SJSA1 (cell line): ENCODE measurements at regions not wholly inside any gene's neighbourhood (a gene's known extent, or its start where the extent isn't known, plus 50 kb on each side); places are given as distances from the start of the nearest gene placed in this dataset.
"Not testable (repeated sequence)": the region's sequence is repeated elsewhere in the genome, so short reads cannot be mapped to it uniquely, and the experiment has no call there.

Experiments
- DNase-seq, 2 experiments: peaks; one replicate each; pipeline ENCODE4 v3.0.0-alpha.2; 2015 to 2020; ENCODE audit warnings: low spot score in 2 of 2, low read depth in 1 of 2
- H3K27ac ChIP-seq: fragments of 250-450 bp; sonication (Bioruptor Pico); 2 replicates; pipeline ENCODE4 v1.5.1; 2020; ENCODE audit warnings: mild to moderate bottlenecking, moderate library complexity
- H3K27me3 ChIP-seq: fragments of 250-450 bp; sonication (Bioruptor Pico); replicated peaks from 2 replicates; pipeline ENCODE4 v1.5.1; 2020; ENCODE audit warnings: mild to moderate bottlenecking, moderate library complexity
- H3K36me3 ChIP-seq: fragments of 250-450 bp; sonication (Bioruptor Pico); 2 replicates; pipeline ENCODE4 v1.5.1; 2020; ENCODE audit warnings: mild to moderate bottlenecking
- H3K4me1 ChIP-seq: fragments of 250-450 bp; sonication (Bioruptor Pico); replicated peaks from 2 replicates; pipeline ENCODE4 v1.6.1; 2021; ENCODE audit warnings: mild to moderate bottlenecking
- H3K4me3 ChIP-seq: fragments of 250-450 bp; sonication (Bioruptor Pico); 2 replicates; pipeline ENCODE4 v1.5.1; 2020; ENCODE audit warnings: mild to moderate bottlenecking
- H3K9me3 ChIP-seq: fragments of 250-450 bp; sonication (Bioruptor Pico); replicated peaks from 2 replicates; pipeline ENCODE4 v1.5.1; 2020; ENCODE audit warnings: mild to moderate bottlenecking

DNA sequence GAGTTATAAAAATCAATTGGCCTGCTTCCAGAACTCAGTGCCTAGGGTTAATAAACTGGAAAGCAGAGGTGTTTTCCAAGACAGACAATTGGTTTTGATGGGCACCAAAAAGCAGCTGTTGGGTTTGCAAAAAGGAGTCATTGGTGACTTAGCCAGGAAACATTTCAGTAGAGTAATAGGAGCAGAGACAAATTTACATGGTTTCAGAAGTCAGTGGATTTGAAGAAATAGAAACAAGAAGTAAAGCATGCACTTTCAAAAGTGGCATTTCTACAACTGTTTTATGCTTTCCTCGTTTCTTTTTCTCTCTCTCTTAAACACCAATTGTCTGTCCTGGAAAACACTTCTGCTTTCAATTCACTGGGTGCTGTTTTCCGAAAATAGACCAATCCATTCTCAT lies 87.8 kb downstream of the GLUL start:
- H3K4me3 ChIP-seq = no peak overlapping the region
- DNase-seq = no peak
- H3K27ac ChIP-seq = no peak overlapping the region
- H3K9me3 ChIP-seq = no peaks in the 10 kb centered on the region
- H3K36me3 ChIP-seq = no peaks in the 10 kb centered on the region
- H3K27me3 ChIP-seq = 0 out of 2 replicates have a peak, but pooled peaks cover 3% of the 10 kb centered on the region
- no peaks in the 10 kb centered on the region for H3K4me1 ChIP-seq

DNA sequence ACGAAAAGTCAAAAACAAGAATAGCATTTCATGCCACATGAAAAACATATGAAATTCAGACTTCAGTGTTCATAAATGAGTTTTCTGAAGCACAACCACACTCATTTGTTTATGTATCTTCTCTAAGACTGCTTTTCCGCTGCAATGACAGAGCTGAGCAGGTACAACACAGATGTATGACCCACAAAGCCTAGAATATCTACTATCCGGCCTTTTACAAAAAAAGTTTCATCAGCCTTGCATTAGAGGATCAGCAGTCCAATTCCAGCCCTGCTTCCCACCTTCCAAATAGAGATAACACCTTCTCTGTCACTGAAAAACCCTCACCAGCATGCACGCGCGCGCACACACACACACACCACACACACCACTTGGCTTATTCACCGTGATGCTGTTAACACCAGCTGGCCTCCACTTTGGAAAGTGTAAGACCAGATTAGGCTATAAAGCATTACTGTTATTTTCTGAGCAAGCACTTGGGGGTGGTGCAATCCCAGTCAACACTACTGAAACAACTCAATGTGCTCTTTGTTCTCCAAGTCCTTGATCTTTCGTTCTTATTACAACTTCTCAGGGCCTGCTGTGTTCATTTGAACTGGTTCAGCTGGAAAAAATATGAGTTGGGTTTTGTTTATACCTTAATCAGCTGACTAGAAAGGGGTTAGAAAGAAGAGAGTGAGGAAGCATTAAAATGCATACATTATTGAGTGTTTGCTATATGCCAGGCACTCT lies 90.0 kb downstream of the GLUL start:
- H3K9me3 ChIP-seq = no peaks in the 10 kb centered on the region
- H3K36me3 ChIP-seq = no peaks in the 10 kb centered on the region
- no peak overlapping the region for H3K27ac ChIP-seq
- DNase-seq = no peak
- H3K27me3 ChIP-seq = 0 out of 2 replicates have a peak, but pooled peaks cover 3% of the 10 kb centered on the region
- H3K4me1 ChIP-seq = no peaks in the 10 kb centered on the region
- H3K4me3 ChIP-seq = no peak overlapping the region

DNA sequence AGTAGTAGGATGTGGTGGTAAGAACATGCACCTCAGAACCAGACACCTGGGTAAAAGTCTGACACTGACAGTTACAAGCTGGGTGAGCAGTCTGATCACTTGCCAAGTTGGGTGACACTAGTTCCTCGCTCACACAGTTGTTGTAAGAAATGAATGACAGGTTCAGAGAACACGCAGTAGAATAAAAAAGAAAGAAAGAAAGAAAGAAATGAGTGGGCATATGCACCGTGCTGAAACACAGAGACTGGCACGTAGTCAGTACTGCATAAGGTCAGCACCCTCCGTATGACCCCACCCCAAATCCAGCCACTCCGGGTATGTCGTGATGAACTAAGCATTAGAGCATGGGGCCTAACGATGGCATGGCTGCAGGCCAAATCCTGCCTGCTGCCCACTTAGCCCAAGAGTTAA lies 90.6 kb downstream of the GLUL start:
- DNase-seq = no peak
- Histone ChIP-seq H3K4me3 (no peak overlapping the region), H3K4me1 (no peaks in the 10 kb centered on the region), H3K27ac (no peak overlapping the region), H3K9me3 (no peaks in the 10 kb centered on the region), H3K27me3 (0 out of 2 replicates have a peak, but pooled peaks cover 3% of the 10 kb centered on the region), H3K36me3 (no peaks in the 10 kb centered on the region)

DNA sequence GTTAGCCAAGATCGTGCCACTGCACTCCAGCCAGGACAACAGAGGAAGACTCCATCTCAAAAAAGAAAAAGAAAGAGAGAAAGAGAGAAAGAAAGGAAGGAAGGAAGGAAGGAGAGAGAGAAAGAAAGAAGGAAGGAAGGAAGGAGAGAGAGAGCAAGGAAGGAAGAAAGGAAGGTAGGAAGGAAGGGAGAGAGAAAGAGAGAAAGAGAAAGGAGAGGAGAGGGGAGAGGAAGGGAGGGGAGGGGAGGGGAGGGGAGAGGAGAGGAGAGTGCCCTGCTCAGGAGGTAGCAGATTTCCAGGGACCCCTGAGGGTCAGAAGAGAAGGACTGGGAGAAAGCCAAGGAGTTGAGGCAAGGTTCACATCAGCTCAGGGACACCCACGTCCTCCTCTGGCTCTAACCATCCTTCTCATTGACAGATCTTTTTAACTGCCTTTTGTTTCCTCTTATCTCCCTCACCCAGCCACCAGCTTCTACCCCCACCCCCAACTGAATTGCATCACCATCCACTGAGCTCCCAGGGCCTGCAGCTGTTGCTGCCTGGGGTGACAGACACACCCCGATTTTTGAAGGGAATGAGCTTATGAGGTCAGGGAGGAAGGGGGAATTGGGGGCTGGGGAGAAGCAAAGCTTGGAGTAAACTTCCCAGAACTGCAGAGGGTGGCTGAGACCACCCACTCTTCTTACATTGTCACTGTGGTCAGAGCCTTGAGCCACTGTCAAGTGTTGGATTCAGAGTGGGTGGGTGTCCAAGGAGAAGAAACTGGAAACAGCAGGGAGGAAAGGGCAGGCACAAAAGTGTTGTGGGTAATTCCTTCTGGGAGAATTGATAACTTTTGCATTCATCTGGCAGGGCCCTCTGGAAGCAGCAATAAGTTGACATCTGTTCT lies 91.6 kb downstream of the GLUL start:
- Histone ChIP-seq H3K4me1 (no peaks in the 10 kb centered on the region), H3K36me3 (no peaks in the 10 kb centered on the region), H3K27ac (no peak overlapping the region), H3K9me3 (no peaks in the 10 kb centered on the region), H3K4me3 (no peak overlapping the region), H3K27me3 (no peaks in the 10 kb centered on the region)
- DNase-seq = no peak

DNA sequence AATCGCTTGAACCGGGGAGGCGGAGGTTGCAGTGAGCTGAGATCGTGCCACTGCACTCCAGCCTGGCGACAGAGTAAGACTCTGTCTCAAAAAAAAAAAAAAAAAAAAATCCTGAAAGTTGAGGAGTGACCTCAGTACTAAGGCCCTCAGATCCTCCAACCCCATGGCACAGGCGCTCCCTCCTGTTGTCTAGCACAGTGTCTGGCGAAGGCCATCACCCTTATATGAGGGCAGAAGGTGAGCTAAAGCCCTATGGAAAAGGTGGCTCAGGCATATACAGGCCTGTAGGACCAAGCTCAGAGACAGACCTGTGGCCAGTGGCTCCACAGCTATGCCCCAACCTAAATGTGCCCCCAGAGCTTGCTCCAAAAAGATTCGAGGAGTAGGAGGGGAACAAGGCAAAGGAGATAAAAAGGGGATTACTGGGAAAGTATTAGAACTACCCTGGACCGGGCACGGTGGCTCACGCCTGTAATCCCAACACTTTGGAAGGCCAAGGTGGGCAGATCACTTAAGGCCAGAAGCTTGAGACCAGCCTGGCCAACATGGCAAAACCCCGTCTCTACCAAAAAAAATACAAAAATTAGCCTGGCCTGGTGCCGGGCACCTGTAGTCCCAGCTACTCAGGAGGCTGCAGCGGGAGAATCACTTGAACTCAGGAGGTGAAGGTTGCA lies 92.4 kb downstream of the GLUL start:
- DNase-seq, H3K9me3 ChIP-seq, H3K36me3 ChIP-seq, H3K27ac ChIP-seq, H3K27me3 ChIP-seq, H3K4me3 ChIP-seq, H3K4me1 ChIP-seq: not testable (repeated sequence)

DNA sequence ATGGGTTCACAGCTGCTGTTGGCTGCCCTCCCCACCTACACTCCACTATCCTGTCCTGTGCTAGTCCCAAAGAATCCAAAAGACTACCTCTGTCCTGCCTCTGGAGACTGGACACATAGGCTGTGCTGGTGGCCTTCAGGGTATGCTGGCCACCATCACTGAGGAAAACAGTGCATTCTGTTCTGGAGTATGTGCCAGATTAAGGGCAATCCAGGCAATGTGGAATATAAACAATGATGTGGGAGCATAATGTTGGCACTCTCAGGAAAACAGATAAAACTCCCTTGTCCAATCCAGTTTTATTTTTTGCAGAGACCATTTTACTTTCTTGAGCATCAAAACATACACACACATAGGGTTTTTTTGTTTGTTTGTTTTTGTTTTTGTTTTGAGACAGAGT lies 94.3 kb downstream of the GLUL start:
- H3K4me3 ChIP-seq = no peak overlapping the region
- no peaks in the 10 kb centered on the region for H3K4me1 ChIP-seq
- H3K27ac ChIP-seq = no peak overlapping the region
- no peak for DNase-seq
- H3K27me3 ChIP-seq = no peaks in the 10 kb centered on the region
- no peaks in the 10 kb centered on the region for H3K36me3 ChIP-seq
- no peaks in the 10 kb centered on the region for H3K9me3 ChIP-seq

DNA sequence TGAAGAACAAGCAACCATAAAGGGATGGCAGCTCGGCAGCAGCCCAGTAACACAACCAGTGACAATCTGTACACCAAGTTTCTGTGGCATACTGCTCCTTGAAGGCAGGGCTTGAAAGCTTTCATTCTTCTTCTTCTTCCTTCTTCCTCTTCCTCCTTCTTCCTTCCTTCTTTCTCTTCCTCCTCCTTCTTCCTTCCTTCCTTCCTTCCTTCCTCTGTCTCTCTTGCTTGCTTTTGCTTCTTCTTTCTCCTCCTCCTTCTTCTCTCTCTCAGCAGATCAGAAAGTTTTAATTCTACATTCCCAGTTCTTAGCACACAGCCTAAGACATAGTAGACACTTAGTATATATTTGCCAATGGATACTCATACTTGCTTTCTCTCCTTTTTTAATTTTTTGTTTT lies 95.9 kb downstream of the GLUL start:
- H3K36me3 ChIP-seq = no peaks in the 10 kb centered on the region
- no peak for DNase-seq
- no peaks in the 10 kb centered on the region for H3K27me3 ChIP-seq
- no peaks in the 10 kb centered on the region for H3K9me3 ChIP-seq
- H3K4me3 ChIP-seq = no peak overlapping the region
- H3K4me1 ChIP-seq = peaks cover 1% of the 10 kb centered on the region
- H3K27ac ChIP-seq = no peak overlapping the region

DNA sequence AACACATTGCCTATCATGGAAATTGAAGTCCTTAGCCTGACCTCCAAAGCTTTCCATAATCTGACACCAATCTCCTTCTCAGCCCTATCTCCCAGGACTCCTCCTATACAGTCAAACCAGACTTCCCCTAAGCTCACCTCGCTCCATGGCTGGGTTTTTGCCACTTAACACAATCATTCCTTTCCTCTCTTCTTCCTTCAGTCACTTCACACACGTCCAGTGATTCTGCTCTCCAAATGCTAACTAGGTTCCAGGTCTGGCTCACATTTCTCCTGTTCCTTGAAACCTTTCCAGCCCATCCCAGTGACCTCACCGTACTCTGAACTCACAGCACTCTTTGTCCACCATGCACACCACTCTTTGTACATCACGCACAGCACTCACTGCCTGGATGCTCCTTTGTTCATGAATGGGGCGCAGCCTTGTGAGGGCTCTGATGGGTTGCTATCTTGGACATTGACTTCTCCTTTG lies 98.4 kb downstream of the GLUL start:
- DNase-seq = no peak
- no peak overlapping the region for H3K27ac ChIP-seq
- H3K4me1 ChIP-seq = peaks cover 17% of the 10 kb centered on the region
- H3K9me3 ChIP-seq = no peaks in the 10 kb centered on the region
- no peaks in the 10 kb centered on the region for H3K27me3 ChIP-seq
- H3K4me3 ChIP-seq = no peak overlapping the region
- H3K36me3 ChIP-seq = no peaks in the 10 kb centered on the region

DNA sequence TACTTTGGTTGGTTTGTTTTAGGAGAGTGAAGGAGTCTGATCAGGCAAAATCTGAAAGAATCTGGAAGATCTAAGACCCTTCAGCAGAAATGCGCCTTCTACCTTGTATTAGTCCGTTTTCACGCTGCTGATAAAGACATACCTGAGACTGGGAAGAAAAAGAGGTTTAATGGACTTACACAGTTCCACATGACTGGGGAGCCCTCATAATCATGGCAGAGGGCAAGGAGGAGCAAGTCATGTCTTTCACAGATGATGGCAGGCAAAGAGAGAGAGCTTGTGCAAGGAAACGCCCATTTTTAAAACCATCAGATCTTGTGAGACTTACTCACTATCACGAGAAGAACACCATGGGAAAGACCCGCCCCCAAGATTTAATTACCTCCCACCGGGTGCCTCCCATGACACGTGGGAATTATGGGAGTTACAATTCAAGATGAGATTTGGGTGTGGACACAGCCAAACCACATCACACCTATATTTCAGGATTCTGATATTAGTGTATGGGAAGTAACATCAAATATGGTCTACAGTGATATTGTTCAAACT lies 99.3 kb downstream of the GLUL start:
- Histone ChIP-seq H3K9me3 (no peaks in the 10 kb centered on the region), H3K4me1 (peaks cover 17% of the 10 kb centered on the region)
- DNase-seq = no peak

DNA sequence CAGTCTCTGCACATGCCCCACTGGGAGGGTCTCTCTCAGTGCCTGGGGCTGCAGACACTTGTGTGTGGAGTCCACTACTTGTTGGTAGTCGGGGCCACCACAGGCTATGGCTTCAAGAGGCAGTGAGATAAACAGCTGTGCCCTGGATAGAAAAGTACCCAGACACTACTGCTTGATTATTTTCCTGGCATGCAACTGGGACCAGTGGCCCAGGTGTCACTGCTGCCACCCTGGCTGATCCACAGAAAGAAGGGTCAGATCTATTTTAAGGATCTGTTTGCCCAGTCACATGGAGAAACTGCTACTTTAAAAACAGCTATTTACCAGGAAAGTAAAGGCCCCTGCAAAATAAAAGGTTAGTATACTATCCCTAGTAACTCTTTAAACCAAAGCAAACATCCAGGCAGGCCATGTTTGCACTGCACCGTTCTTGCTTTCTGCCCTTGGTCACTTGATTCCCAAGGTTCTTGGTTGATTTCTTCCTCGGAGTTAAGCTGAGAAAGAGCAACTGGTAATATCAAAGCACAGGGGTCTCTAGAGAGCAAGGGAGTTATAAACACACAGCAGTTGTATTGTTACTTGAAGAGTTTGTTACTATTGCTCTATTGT lies 99.9 kb downstream of the GLUL start:
- H3K27ac ChIP-seq = no peak overlapping the region

More for the DNA sequence above, 99.3 kb downstream of the GLUL start:
- Histone ChIP-seq H3K36me3 (no peaks in the 10 kb centered on the region), H3K27me3 (no peaks in the 10 kb centered on the region), H3K4me3 (no peak overlapping the region), H3K27ac (no peak overlapping the region)

DNA sequence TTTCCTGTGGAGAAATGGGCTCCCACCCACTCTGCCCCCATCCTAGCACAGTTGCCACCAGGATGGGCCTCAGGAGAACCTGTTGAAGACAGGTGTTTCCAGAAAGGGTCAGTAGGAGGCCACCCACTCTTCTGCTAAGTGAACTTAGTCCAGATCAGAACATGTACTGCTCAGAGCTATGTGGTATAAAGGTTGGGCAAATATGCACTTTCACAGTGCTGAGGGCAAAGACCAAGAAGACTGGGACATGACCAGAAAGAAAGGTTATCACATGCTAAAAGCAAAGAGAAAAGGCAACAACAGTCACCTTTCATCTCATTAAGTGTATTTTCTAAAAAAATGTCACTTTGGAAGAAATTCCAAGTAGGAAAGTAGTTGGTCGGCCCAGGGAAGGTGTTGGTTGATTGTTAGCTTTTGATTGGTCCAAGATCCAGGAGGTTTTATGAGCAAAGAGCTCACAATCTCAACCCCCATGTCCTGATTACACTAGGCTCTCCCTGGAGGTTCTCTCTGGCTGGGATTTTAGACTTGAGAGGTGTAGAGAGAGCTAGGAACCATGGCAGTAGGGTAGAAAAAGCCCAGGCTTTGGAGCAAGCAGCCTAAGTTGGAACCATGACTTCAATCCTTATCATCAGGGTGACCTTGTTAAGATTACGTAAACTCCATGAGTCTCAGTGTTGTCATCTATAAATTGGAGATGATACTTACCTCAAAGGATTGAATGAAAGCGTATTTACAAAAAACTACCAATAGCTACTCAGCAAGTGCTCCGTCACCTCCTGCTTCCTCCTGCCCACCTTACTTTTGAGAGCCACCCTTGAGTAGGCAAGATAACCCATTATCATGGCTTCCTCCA lies 102.6 kb downstream of the GLUL start:
- Histone ChIP-seq H3K36me3 (no peaks in the 10 kb centered on the region), H3K27ac (no peak overlapping the region), H3K9me3 (no peaks in the 10 kb centered on the region), H3K4me1 (peaks cover 17% of the 10 kb centered on the region), H3K4me3 (no peak overlapping the region), H3K27me3 (no peaks in the 10 kb centered on the region)
- no peak for DNase-seq

More for the DNA sequence above, 99.9 kb downstream of the GLUL start:
- H3K9me3 ChIP-seq = no peaks in the 10 kb centered on the region
- no peaks in the 10 kb centered on the region for H3K27me3 ChIP-seq
- peaks cover 17% of the 10 kb centered on the region for H3K4me1 ChIP-seq
- no peaks in the 10 kb centered on the region for H3K36me3 ChIP-seq
- H3K4me3 ChIP-seq = no peak overlapping the region
- DNase-seq = no peak

DNA sequence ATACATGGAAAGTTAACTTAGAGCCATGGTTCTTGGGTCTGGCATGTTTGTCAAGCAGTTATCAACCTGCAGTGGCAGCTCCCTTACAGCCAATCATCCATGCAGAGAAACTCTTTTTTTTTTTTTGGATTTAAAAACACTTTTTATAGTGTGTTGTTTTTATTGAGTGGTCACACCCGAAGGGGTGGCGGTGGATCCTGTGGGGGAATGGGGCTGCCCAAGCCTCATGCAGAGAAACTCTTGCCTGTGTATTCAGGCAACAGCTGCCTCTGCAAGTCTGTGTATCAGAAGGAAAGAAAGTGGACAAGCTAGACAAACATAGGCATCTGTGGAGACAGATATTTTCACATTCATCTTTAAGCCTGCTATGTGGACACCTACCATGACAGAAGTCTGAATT lies 104.8 kb downstream of the GLUL start:
- DNase-seq = no peak
- H3K4me3 ChIP-seq = no peak overlapping the region
- H3K36me3 ChIP-seq = no peaks in the 10 kb centered on the region
- H3K4me1 ChIP-seq = peaks cover 17% of the 10 kb centered on the region
- H3K27ac ChIP-seq = no peak overlapping the region
- no peaks in the 10 kb centered on the region for H3K27me3 ChIP-seq
- H3K9me3 ChIP-seq = no peaks in the 10 kb centered on the region
